ENCODE measurements at regions not wholly inside any gene's neighbourhood (a gene's known extent, or its start where the extent isn't known, plus 50 kb on each side); places are given as distances from the start of the nearest gene placed in this dataset.

GRCh38 chrX:36436361-36436760 lies 516.8 kb downstream of the CFAP47 start:
- H3K9me3 ChIP-seq (ENCODE audit: control insufficient read depth in 5 of 5, low read length in 5 of 5): no peaks in the 10 kb centered on the region
- no peaks in the 10 kb centered on the region for H3K4me1 ChIP-seq (ENCODE audit: control insufficient read depth in 5 of 5, insufficient read depth in 5 of 5, low read length in 5 of 5)
- peaks cover 0 to 5% (median 0%) of the 10 kb centered on the region in 5 donors for H3K27me3 ChIP-seq (ENCODE audit: control insufficient read depth in 5 of 5, insufficient read depth in 4 of 5, low read length in 5 of 5)
- no peaks in the 10 kb centered on the region for H3K36me3 ChIP-seq (ENCODE audit: control insufficient read depth in 5 of 5, insufficient read depth in 5 of 5, low read length in 5 of 5)
- no peak overlapping the region for H3K9ac ChIP-seq (ENCODE audit: low read length in 5 of 5)
- no peak overlapping the region for H3K4me3 ChIP-seq (ENCODE audit: low read depth in 1 of 5, low read length in 5 of 5)
- H3K27ac ChIP-seq (ENCODE audit: low read depth, low read length): no peak overlapping the region

GRCh38 chrX:36443007-36443406 lies 523.5 kb downstream of the CFAP47 start:
- Histone ChIP-seq H3K9ac (ENCODE audit: low read length in 5 of 5) (no peak overlapping the region), H3K27me3 (ENCODE audit: control insufficient read depth in 5 of 5, insufficient read depth in 4 of 5, low read length in 5 of 5) (no peaks in the 10 kb centered on the region), H3K4me3 (ENCODE audit: low read depth in 1 of 5, low read length in 5 of 5) (no peak overlapping the region), H3K4me1 (ENCODE audit: control insufficient read depth in 5 of 5, insufficient read depth in 5 of 5, low read length in 5 of 5) (peaks cover 0 to 6% (median 0%) of the 10 kb centered on the region in 5 donors), H3K27ac (ENCODE audit: low read depth, low read length) (no peak overlapping the region), H3K36me3 (ENCODE audit: control insufficient read depth in 5 of 5, insufficient read depth in 5 of 5, low read length in 5 of 5) (no peaks in the 10 kb centered on the region), H3K9me3 (ENCODE audit: control insufficient read depth in 5 of 5, low read length in 5 of 5) (no peaks in the 10 kb centered on the region)

- H3K4me3 ChIP-seq (ENCODE audit: low read depth in 1 of 5, low read length in 5 of 5): no peak overlapping the region
- H3K36me3 ChIP-seq (ENCODE audit: control insufficient read depth in 5 of 5, insufficient read depth in 5 of 5, low read length in 5 of 5): no peaks in the 10 kb centered on the region
- H3K4me1 ChIP-seq (ENCODE audit: control insufficient read depth in 5 of 5, insufficient read depth in 5 of 5, low read length in 5 of 5): peaks cover 0 to 6% (median 0%) of the 10 kb centered on the region in 5 donors
- H3K9me3 ChIP-seq (ENCODE audit: control insufficient read depth in 5 of 5, low read length in 5 of 5): peaks cover 0 to 9% (median 5%) of the 10 kb centered on the region in 5 donors
- H3K9ac ChIP-seq (ENCODE audit: low read length in 5 of 5): no peak overlapping the region
- H3K27me3 ChIP-seq (ENCODE audit: control insufficient read depth in 5 of 5, insufficient read depth in 4 of 5, low read length in 5 of 5): peaks cover 0 to 3% (median 0%) of the 10 kb centered on the region in 5 donors
- no peak overlapping the region for H3K27ac ChIP-seq (ENCODE audit: low read depth, low read length)
These were observed 526.0 kb downstream of the CFAP47 start for GRCh38 chrX:36445566-36445965.

GRCh38 chrX:36462142-36462541 lies 542.6 kb downstream of the CFAP47 start:
- H3K4me1 ChIP-seq (ENCODE audit: control insufficient read depth in 5 of 5, insufficient read depth in 5 of 5, low read length in 5 of 5): no peaks in the 10 kb centered on the region
- H3K9ac ChIP-seq (ENCODE audit: low read length in 5 of 5): no peak overlapping the region
- H3K36me3 ChIP-seq (ENCODE audit: control insufficient read depth in 5 of 5, insufficient read depth in 5 of 5, low read length in 5 of 5): no peaks in the 10 kb centered on the region
- no peak overlapping the region for H3K4me3 ChIP-seq (ENCODE audit: low read depth in 1 of 5, low read length in 5 of 5)
- H3K27ac ChIP-seq (ENCODE audit: low read depth, low read length): no peak overlapping the region
- no peaks in the 10 kb centered on the region for H3K27me3 ChIP-seq (ENCODE audit: control insufficient read depth in 5 of 5, insufficient read depth in 4 of 5, low read length in 5 of 5)
- H3K9me3 ChIP-seq (ENCODE audit: control insufficient read depth in 5 of 5, low read length in 5 of 5): peaks cover 0 to 3% (median 0%) of the 10 kb centered on the region in 5 donors

- Histone ChIP-seq H3K4me1 (ENCODE audit: control insufficient read depth in 5 of 5, insufficient read depth in 5 of 5, low read length in 5 of 5) (no peaks in the 10 kb centered on the region), H3K9ac (ENCODE audit: low read length in 5 of 5) (no peak overlapping the region), H3K4me3 (ENCODE audit: low read depth in 1 of 5, low read length in 5 of 5) (no peak overlapping the region), H3K27ac (ENCODE audit: low read depth, low read length) (no peak overlapping the region), H3K27me3 (ENCODE audit: control insufficient read depth in 5 of 5, insufficient read depth in 4 of 5, low read length in 5 of 5) (no peaks in the 10 kb centered on the region), H3K9me3 (ENCODE audit: control insufficient read depth in 5 of 5, low read length in 5 of 5) (no peaks in the 10 kb centered on the region), H3K36me3 (ENCODE audit: control insufficient read depth in 5 of 5, insufficient read depth in 5 of 5, low read length in 5 of 5) (no peaks in the 10 kb centered on the region)
These were observed 527.6 kb upstream of the FAM47C start for GRCh38 chrX:36480441-36480990.

GRCh38 chrX:36501169-36501702 lies 506.9 kb upstream of the FAM47C start:
- Histone ChIP-seq H3K4me1 (ENCODE audit: control insufficient read depth in 5 of 5, insufficient read depth in 5 of 5, low read length in 5 of 5) (no peaks in the 10 kb centered on the region), H3K27ac (ENCODE audit: low read depth, low read length) (no peak overlapping the region), H3K9ac (ENCODE audit: low read length in 5 of 5) (no peak overlapping the region), H3K4me3 (ENCODE audit: low read depth in 1 of 5, low read length in 5 of 5) (no peak overlapping the region), H3K27me3 (ENCODE audit: control insufficient read depth in 5 of 5, insufficient read depth in 4 of 5, low read length in 5 of 5) (no peaks in the 10 kb centered on the region), H3K9me3 (ENCODE audit: control insufficient read depth in 5 of 5, low read length in 5 of 5) (peaks cover 0 to 18% (median 6%) of the 10 kb centered on the region in 5 donors), H3K36me3 (ENCODE audit: control insufficient read depth in 5 of 5, insufficient read depth in 5 of 5, low read length in 5 of 5) (no peaks in the 10 kb centered on the region)

- H3K4me3 ChIP-seq (ENCODE audit: low read depth in 1 of 5, low read length in 5 of 5): no peak overlapping the region
- H3K4me1 ChIP-seq (ENCODE audit: control insufficient read depth in 5 of 5, insufficient read depth in 5 of 5, low read length in 5 of 5): no peaks in the 10 kb centered on the region
- H3K9ac ChIP-seq (ENCODE audit: low read length in 5 of 5): no peak overlapping the region
- H3K36me3 ChIP-seq (ENCODE audit: control insufficient read depth in 5 of 5, insufficient read depth in 5 of 5, low read length in 5 of 5): no peaks in the 10 kb centered on the region
- peaks cover 0 to 20% (median 18%) of the 10 kb centered on the region in 5 donors for H3K9me3 ChIP-seq (ENCODE audit: control insufficient read depth in 5 of 5, low read length in 5 of 5)
- H3K27ac ChIP-seq (ENCODE audit: low read depth, low read length): no peak overlapping the region
- H3K27me3 ChIP-seq (ENCODE audit: control insufficient read depth in 5 of 5, insufficient read depth in 4 of 5, low read length in 5 of 5): no peaks in the 10 kb centered on the region
These were observed 503.5 kb upstream of the FAM47C start for GRCh38 chrX:36504625-36505024.

- Histone ChIP-seq H3K9ac (ENCODE audit: low read length in 5 of 5) (no peak overlapping the region), H3K27ac (ENCODE audit: low read depth, low read length) (no peak overlapping the region)
These were observed 500.1 kb upstream of the FAM47C start for GRCh38 chrX:36508042-36508441.

GRCh38 chrX:36510736-36511135 lies 497.4 kb upstream of the FAM47C start:
- Histone ChIP-seq H3K4me3 (ENCODE audit: low read depth in 1 of 5, low read length in 5 of 5) (no peak overlapping the region), H3K27ac (ENCODE audit: low read depth, low read length) (no peak overlapping the region), H3K9me3 (ENCODE audit: control insufficient read depth in 5 of 5, low read length in 5 of 5) (peaks cover 3 to 25% (median 9%) of the 10 kb centered on the region in 5 donors), H3K9ac (ENCODE audit: low read length in 5 of 5) (no peak overlapping the region), H3K36me3 (ENCODE audit: control insufficient read depth in 5 of 5, insufficient read depth in 5 of 5, low read length in 5 of 5) (no peaks in the 10 kb centered on the region), H3K4me1 (ENCODE audit: control insufficient read depth in 5 of 5, insufficient read depth in 5 of 5, low read length in 5 of 5) (no peaks in the 10 kb centered on the region), H3K27me3 (ENCODE audit: control insufficient read depth in 5 of 5, insufficient read depth in 4 of 5, low read length in 5 of 5) (no peaks in the 10 kb centered on the region)

More at GRCh38 chrX:36508042-36508441, 500.1 kb upstream of the FAM47C start:
- Histone ChIP-seq H3K27me3 (ENCODE audit: control insufficient read depth in 5 of 5, insufficient read depth in 4 of 5, low read length in 5 of 5) (no peaks in the 10 kb centered on the region), H3K4me3 (ENCODE audit: low read depth in 1 of 5, low read length in 5 of 5) (peak overlapping the region in 1 of 5 donors; percentile 22), H3K9me3 (ENCODE audit: control insufficient read depth in 5 of 5, low read length in 5 of 5) (peaks cover 0 to 14% (median 9%) of the 10 kb centered on the region in 5 donors), H3K4me1 (ENCODE audit: control insufficient read depth in 5 of 5, insufficient read depth in 5 of 5, low read length in 5 of 5) (no peaks in the 10 kb centered on the region), H3K36me3 (ENCODE audit: control insufficient read depth in 5 of 5, insufficient read depth in 5 of 5, low read length in 5 of 5) (no peaks in the 10 kb centered on the region)

GRCh38 chrX:36528661-36529060 lies 479.5 kb upstream of the FAM47C start:
- no peaks in the 10 kb centered on the region for H3K27me3 ChIP-seq (ENCODE audit: control insufficient read depth in 5 of 5, insufficient read depth in 4 of 5, low read length in 5 of 5)
- no peak overlapping the region for H3K9ac ChIP-seq (ENCODE audit: low read length in 5 of 5)
- no peaks in the 10 kb centered on the region for H3K36me3 ChIP-seq (ENCODE audit: control insufficient read depth in 5 of 5, insufficient read depth in 5 of 5, low read length in 5 of 5)
- H3K4me3 ChIP-seq (ENCODE audit: low read depth in 1 of 5, low read length in 5 of 5): no peak overlapping the region
- no peaks in the 10 kb centered on the region for H3K4me1 ChIP-seq (ENCODE audit: control insufficient read depth in 5 of 5, insufficient read depth in 5 of 5, low read length in 5 of 5)
- H3K9me3 ChIP-seq (ENCODE audit: control insufficient read depth in 5 of 5, low read length in 5 of 5): no peaks in the 10 kb centered on the region
- H3K27ac ChIP-seq (ENCODE audit: low read depth, low read length): no peak overlapping the region
